Erythroblast (primary cell): ENCODE measurements at regions not wholly inside any gene's neighbourhood (a gene's known extent, or its start where the extent isn't known, plus 50 kb on each side); places are given as distances from the start of the nearest gene placed in this dataset.

ENCODE experiments used
- GATA1 ChIP-seq: IDR thresholded peaks from 2 replicates; pipeline ENCODE4 v1.6.1; 2011; ENCODE audit warnings: low read depth, mild to moderate bottlenecking, control low read depth, low read length, moderate library complexity
- POLR2A ChIP-seq: IDR thresholded peaks from 2 replicates; pipeline ENCODE4 v1.6.1; 2011; ENCODE audit warnings: mild to moderate bottlenecking, low read length

DNA sequence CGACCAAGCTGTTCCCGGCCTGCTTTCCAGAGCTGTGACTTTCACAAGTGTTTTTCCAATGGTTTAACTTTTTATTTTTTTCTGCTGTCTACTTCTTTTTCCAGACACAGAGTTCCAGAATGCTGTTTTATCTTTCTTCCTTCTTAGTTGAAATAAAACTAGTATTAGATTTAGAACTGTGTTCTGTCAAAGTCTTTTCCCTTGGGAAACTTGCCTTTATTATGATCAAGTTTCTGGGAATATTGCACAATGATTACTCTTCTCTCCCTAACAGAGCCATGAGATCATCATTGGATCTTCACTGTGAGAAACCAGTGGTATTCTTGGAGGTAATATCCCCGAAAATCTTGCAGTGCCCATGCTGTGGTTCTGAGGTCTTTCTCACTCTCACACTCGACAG lies 104.9 kb upstream of the KCND2 start:
- TF ChIP-seq POLR2A: no peak
- TF ChIP-seq GATA1: no peak
